HG03442 (cell line): ENCODE measurements at regions not wholly inside any gene's neighbourhood (a gene's known extent, or its start where the extent isn't known, plus 50 kb on each side); places are given as distances from the start of the nearest gene placed in this dataset.
"Not testable (repeated sequence)": the region's sequence is repeated elsewhere in the genome, so short reads cannot be mapped to it uniquely, and the experiment has no call there.

Experiments used
- ATAC-seq: cut with Tn5 transposase; IDR thresholded peaks from one replicate; pipeline ENCODE4 v1.9.1; 2021; ENCODE audit warnings: mild to moderate bottlenecking, moderate library complexity; ENCODE audit not compliant: unreplicated experiment

GRCh38 chr1:56135069-56135863 lies 444.1 kb downstream of the PLPP3 start:
- peak; percentile 76 for ATAC-seq

GRCh38 chr1:56133522-56134472 lies 445.6 kb downstream of the PLPP3 start:
- peak; percentile 49 for ATAC-seq

- no peak for ATAC-seq
Observed at GRCh38 chr1:56132520-56132919, 446.8 kb downstream of the PLPP3 start.

GRCh38 chr1:56129837-56130236 lies 449.5 kb downstream of the PLPP3 start:
- ATAC-seq: no peak

- no peak for ATAC-seq
Observed at GRCh38 chr1:56125316-56125715, 454.0 kb downstream of the PLPP3 start.

GRCh38 chr1:56123826-56124225 lies 455.5 kb downstream of the PLPP3 start:
- no peak for ATAC-seq

- ATAC-seq: no peak
Observed at GRCh38 chr1:56123421-56123820, 455.9 kb downstream of the PLPP3 start.

GRCh38 chr1:56120021-56120420 lies 459.3 kb downstream of the PLPP3 start:
- no peak for ATAC-seq

- not testable (repeated sequence) for ATAC-seq
Observed at GRCh38 chr1:56118676-56119075, 460.7 kb downstream of the PLPP3 start.

GRCh38 chr1:56115701-56116100 lies 463.7 kb downstream of the PLPP3 start:
- no peak for ATAC-seq

GRCh38 chr1:56113679-56114078 lies 465.7 kb downstream of the PLPP3 start:
- ATAC-seq: no peak

GRCh38 chr1:56107275-56107638 lies 472.1 kb downstream of the PLPP3 start:
- ATAC-seq: no peak

- ATAC-seq: no peak
Observed at GRCh38 chr1:56106531-56107274, 472.7 kb downstream of the PLPP3 start.

GRCh38 chr1:56105397-56105796 lies 474.0 kb downstream of the PLPP3 start:
- ATAC-seq: no peak

GRCh38 chr1:56099766-56100265 lies 479.5 kb downstream of the PLPP3 start:
- ATAC-seq: no peak

- ATAC-seq: no peak
Observed at GRCh38 chr1:56098946-56099345, 480.4 kb downstream of the PLPP3 start.

- ATAC-seq: no peak
Observed at GRCh38 chr1:56097713-56098112, 481.6 kb downstream of the PLPP3 start.

GRCh38 chr1:56095696-56096665 lies 483.4 kb downstream of the PLPP3 start:
- ATAC-seq: no peak

GRCh38 chr1:56094168-56094567 lies 485.2 kb downstream of the PLPP3 start:
- ATAC-seq: no peak
